H1 (cell line): ENCODE measurements at regions not wholly inside any gene's neighbourhood (a gene's known extent, or its start where the extent isn't known, plus 50 kb on each side); places are given as distances from the start of the nearest gene placed in this dataset.

Source experiments
- CTCF ChIA-PET: fragments of 300-600 bp; sonication (Branson Sonifier 250); formaldehyde crosslinking; loops from one replicate; lab custom pipeline; 2021; ENCODE audit not compliant: partially characterized antibody; lab: Charles Lee
- POLR2A ChIA-PET: fragments of 300-600 bp; sonication (Branson Sonifier 250); formaldehyde crosslinking; loops from one replicate; lab custom pipeline; 2021; ENCODE audit warnings: inconsistent platforms; ENCODE audit not compliant: partially characterized antibody; lab: Charles Lee
- DNase-seq, 2 experiments: peaks; one replicate each; pipeline versions ENCODE4 v3.0.0 to v3.0.0-alpha.2; 2010 to 2022; ENCODE audit warnings: low spot score in 2 of 2, low read depth in 1 of 2, mixed read lengths in 1 of 2
- FAIRE-seq: peaks from 2 replicates; lab custom pipeline; 2011; peaks lifted over from hg19 to GRCh38; lab: Jason Lieb, UNC
- H2AFZ ChIP-seq: 2 replicates; pipeline ENCODE4 v1.8.1; 2012; ENCODE audit warnings: low read length, inconsistent platforms
- H2AK5ac ChIP-seq: 2 replicates; pipeline ENCODE4 v1.6.1; 2013; ENCODE audit warnings: low read depth, low read length
- H2BK120ac ChIP-seq: replicated peaks from 2 replicates; pipeline ENCODE3; 2013; ENCODE audit warnings: low read depth, low read length, inconsistent platforms
- H2BK12ac ChIP-seq: 2 replicates; pipeline ENCODE4 v1.6.1; 2013; ENCODE audit warnings: low read depth, low read length
- H2BK15ac ChIP-seq: 2 replicates; pipeline ENCODE4 v1.6.1; 2013; ENCODE audit warnings: low read length
- H2BK20ac ChIP-seq: 2 replicates; pipeline ENCODE4 v1.6.1; 2013; ENCODE audit warnings: low read length
- H2BK5ac ChIP-seq: 2 replicates; pipeline ENCODE4 v1.6.1; 2013; ENCODE audit warnings: low read depth, low read length
- H3K14ac ChIP-seq: 2 replicates; pipeline ENCODE4 v1.6.1; 2013; ENCODE audit warnings: inconsistent platforms; ENCODE audit not compliant: insufficient read length
- H3K18ac ChIP-seq: 2 replicates; pipeline ENCODE4 v1.6.1; 2013; ENCODE audit warnings: low read length; ENCODE audit errors: extremely low read depth
- H3K23ac ChIP-seq: 2 replicates; pipeline ENCODE4 v1.6.1; 2013; ENCODE audit warnings: inconsistent platforms; ENCODE audit not compliant: insufficient read length
- H3K23me2 ChIP-seq: 2 replicates; pipeline ENCODE4 v1.6.1; 2013; ENCODE audit warnings: low read depth, low read length
- H3K27ac ChIP-seq: 2 replicates; pipeline ENCODE4 v1.6.1; 2011; ENCODE audit warnings: low read depth, low read length, inconsistent platforms
- H3K27me3 ChIP-seq, 4 experiments: replicated peaks in 1 of 4; 1 replicate in 1 of 4; 2 replicates in 3 of 4; pipeline versions ENCODE4 v1.6.1 to v1.8.1; 2011 to 2013; ENCODE audit warnings: low read length in 3 of 4, mild to moderate bottlenecking in 3 of 4, inconsistent platforms in 2 of 4, mixed read lengths in 2 of 4, moderate library complexity in 1 of 4; ENCODE audit not compliant: control insufficient read depth in 3 of 4, insufficient read depth in 3 of 4; ENCODE audit errors: extremely low read depth in 1 of 4
- H3K36me3 ChIP-seq, 4 experiments: 2 replicates each; pipeline versions ENCODE4 v1.6.1 to v1.8.1; 2011 to 2013; ENCODE audit warnings: mild to moderate bottlenecking in 4 of 4, low read length in 3 of 4, moderate library complexity in 2 of 4, control low read depth in 1 of 4, inconsistent platforms in 1 of 4; ENCODE audit not compliant: insufficient read depth in 4 of 4, control insufficient read depth in 2 of 4
- H3K4ac ChIP-seq: replicated peaks from 2 replicates; pipeline ENCODE3; 2013; ENCODE audit warnings: low read length, low read depth, mixed read lengths, inconsistent platforms; ENCODE audit not compliant: insufficient read length
- H3K4me1 ChIP-seq, 4 experiments: replicated peaks in 1 of 4; 1 replicate in 1 of 4; 2 replicates in 3 of 4; pipeline versions ENCODE4 v1.6.1 to v1.8.1; 2011 to 2013; ENCODE audit warnings: low read length in 3 of 4, inconsistent platforms in 2 of 4, mixed read lengths in 1 of 4; ENCODE audit not compliant: insufficient read depth in 4 of 4, control insufficient read depth in 3 of 4
- H3K4me2 ChIP-seq, 2 experiments: 2 replicates each; pipeline versions ENCODE4 v1.6.1 to v1.8.1; 2011 to 2013; ENCODE audit warnings: low read depth in 2 of 2, low read length in 2 of 2, control low read depth in 1 of 2, inconsistent platforms in 1 of 2, mild to moderate bottlenecking in 1 of 2; ENCODE audit not compliant: insufficient read depth in 1 of 2
- H3K4me3 ChIP-seq, 4 experiments: fragments of 200-600, 300-600 bp in 1 of 4; sonication (generic), shearing (Covaris generic), sonication (Bioruptor Twin) in 1 of 4; 2 replicates each; pipeline versions ENCODE4 v1.5.1 to v1.8.1; 2011 to 2016; ENCODE audit warnings: low read length in 4 of 4, low read depth in 3 of 4, control low read depth in 2 of 4, inconsistent platforms in 2 of 4, mild to moderate bottlenecking in 2 of 4, mixed read lengths in 1 of 4, moderate library complexity in 1 of 4; ENCODE audit not compliant: insufficient read depth in 2 of 4; ENCODE audit errors: extremely low read depth in 1 of 4
- H3K56ac ChIP-seq: replicated peaks from 2 replicates; pipeline ENCODE3; 2013; ENCODE audit warnings: low read depth, mild to moderate bottlenecking, mixed read lengths, low read length, inconsistent platforms; ENCODE audit not compliant: insufficient read length
- H3K79me1 ChIP-seq: 2 replicates; pipeline ENCODE4 v1.6.1; 2013; ENCODE audit warnings: low read depth, low read length, control low read depth
- H3K79me2 ChIP-seq, 2 experiments: 2 replicates each; pipeline versions ENCODE4 v1.6.1 to v1.8.1; 2012 to 2013; ENCODE audit warnings: low read length in 2 of 2, mild to moderate bottlenecking in 2 of 2, inconsistent platforms in 1 of 2; ENCODE audit not compliant: insufficient read depth in 2 of 2, control insufficient read depth in 1 of 2
- H3K9ac ChIP-seq, 4 experiments: replicated peaks in 1 of 4; 1 replicate in 1 of 4; 2 replicates in 3 of 4; pipeline versions ENCODE4 v1.6.1 to v1.8.1; 2011 to 2013; ENCODE audit warnings: low read depth in 3 of 4, low read length in 3 of 4, control low read depth in 2 of 4, mild to moderate bottlenecking in 2 of 4, moderate library complexity in 2 of 4, inconsistent platforms in 1 of 4; ENCODE audit errors: extremely low read depth in 1 of 4
- H3K9me3 ChIP-seq, 2 experiments: 2 replicates each; pipeline versions ENCODE4 v1.6.1 to v1.8.1; 2012 to 2013; ENCODE audit warnings: mild to moderate bottlenecking in 2 of 2, moderate library complexity in 2 of 2, control low read depth in 1 of 2, inconsistent platforms in 1 of 2, low read depth in 1 of 2, low read length in 1 of 2, mixed read lengths in 1 of 2; ENCODE audit not compliant: insufficient read depth in 2 of 2
- H4K20me1 ChIP-seq, 2 experiments: replicated peaks in 1 of 2; 2 replicates each; pipeline versions ENCODE3 to v1.8.1; 2011 to 2013; ENCODE audit warnings: inconsistent platforms in 2 of 2, low read length in 2 of 2, mild to moderate bottlenecking in 1 of 2; ENCODE audit not compliant: insufficient read depth in 2 of 2, control insufficient read depth in 1 of 2
- H4K5ac ChIP-seq: 2 replicates; pipeline ENCODE4 v1.6.1; 2013; ENCODE audit warnings: low read length, low read depth, mixed read lengths, inconsistent platforms; ENCODE audit not compliant: insufficient read length
- H4K8ac ChIP-seq: 2 replicates; pipeline ENCODE4 v1.8.0; 2013; ENCODE audit warnings: mild to moderate bottlenecking, moderate library complexity, low read length, inconsistent platforms; ENCODE audit not compliant: insufficient read depth; ENCODE audit errors: extremely low read depth
- H4K91ac ChIP-seq: replicated peaks from 2 replicates; pipeline ENCODE3; 2013; ENCODE audit warnings: low read length, mixed read lengths, inconsistent platforms; ENCODE audit not compliant: insufficient read length
- ASH2L ChIP-seq: fragments of 200-600, 300-600 bp; sonication (generic); IDR thresholded peaks from one replicate; pipeline ENCODE4 v1.7.1; 2017; ENCODE audit warnings: low read length
- BACH1 ChIP-seq: IDR thresholded peaks from 2 replicates; pipeline ENCODE4 v1.6.1; 2012; ENCODE audit warnings: low read length, improper control_type of control experiment
- CBX5 ChIP-seq: fragments of 300-800, 300-1000 bp; sonication (generic); IDR thresholded peaks from 2 replicates; pipeline ENCODE4 v1.7.1; 2016; ENCODE audit warnings: antibody characterized with exemption, low read length, low read depth
- CREB1 ChIP-seq: IDR thresholded peaks from 2 replicates; pipeline ENCODE4 v1.6.1; 2012; ENCODE audit warnings: inconsistent platforms
- EP300 ChIP-seq, 2 experiments: IDR thresholded peaks; 1 replicate in 1 of 2; 2 replicates in 1 of 2; pipeline ENCODE4 v1.6.1; 2011 to 2012; ENCODE audit warnings: low read depth in 2 of 2, low read length in 2 of 2, mild to moderate bottlenecking in 2 of 2, borderline replicate concordance in 1 of 2, inconsistent platforms in 1 of 2, moderate library complexity in 1 of 2
- EZH2 ChIP-seq: fragments of 200-600 bp; sonication (generic); IDR thresholded peaks from 2 replicates; pipeline ENCODE4 v1.7.1; 2012; ENCODE audit warnings: low read depth, mild to moderate bottlenecking, moderate library complexity, low read length, inconsistent platforms; ENCODE audit not compliant: severe bottlenecking
- MAFK ChIP-seq: IDR thresholded peaks from 2 replicates; pipeline ENCODE4 v1.6.1; 2012; ENCODE audit warnings: low read depth, mild to moderate bottlenecking, improper control_type of control experiment, low read length
- POLR2AphosphoS5 ChIP-seq: IDR thresholded peaks from 2 replicates; pipeline ENCODE4 v1.6.1; 2011; ENCODE audit warnings: low read depth, low read length
- RBBP5 ChIP-seq: IDR thresholded peaks from 2 replicates; pipeline ENCODE4 v1.7.1; 2012; ENCODE audit warnings: low read depth, mild to moderate bottlenecking, inconsistent platforms, low read length, moderate library complexity, borderline replicate concordance
- RFX5 ChIP-seq: IDR thresholded peaks from 2 replicates; pipeline ENCODE4 v1.6.1; 2011; ENCODE audit warnings: low read depth, low read length, improper control_type of control experiment, borderline replicate concordance
- RNF2 ChIP-seq: fragments of 200-900, 300-1000 bp; sonication (generic); IDR thresholded peaks from 2 replicates; pipeline ENCODE4 v1.7.1; 2016; ENCODE audit warnings: borderline replicate concordance, low read depth, mild to moderate bottlenecking, antibody characterized with exemption, low read length; ENCODE audit not compliant: poor library complexity, severe bottlenecking; ENCODE audit errors: missing control alignments
- SIN3A ChIP-seq, 2 experiments: IDR thresholded peaks in 1 of 2; conservative IDR thresholded peaks in 1 of 2; 2 replicates each; pipeline ENCODE4 v1.6.1; 2011 to 2012; ENCODE audit warnings: low read length in 2 of 2, improper control_type of control experiment in 1 of 2, low read depth in 1 of 2, mild to moderate bottlenecking in 1 of 2
- SIRT6 ChIP-seq: IDR thresholded peaks from one replicate; pipeline ENCODE4 v1.7.1; 2012; ENCODE audit warnings: low read length, inconsistent platforms
- YY1 ChIP-seq: IDR thresholded peaks from 2 replicates; pipeline ENCODE4 v1.6.1; 2011; ENCODE audit warnings: low read depth, mild to moderate bottlenecking, low read length
- WGBS, 2 experiments: shearing (Covaris generic) in 1 of 2; methylation state at CpG; one replicate each; pipeline versions ENCODE4 v1.1.6 to v1.1.7; 2013 to 2015; ENCODE audit warnings: low lambda C conversion rate in 2 of 2, mixed read lengths in 2 of 2, inconsistent platforms in 1 of 2, low coverage in 1 of 2, missing lambda C conversion rate in 1 of 2; ENCODE audit not compliant: insufficient replicate concordance in 2 of 2, insufficient coverage in 1 of 2, insufficient read length in 1 of 2; ENCODE audit errors: extremely low coverage in 1 of 2, missing lambda C conversion rate in 1 of 2; 5-methylcytosine and 5-hydroxymethylcytosine counted together

- no peak overlapping the region for H4K8ac ChIP-seq
- H4K91ac ChIP-seq: no peak overlapping the region
- no peak overlapping the region for H3K4me2 ChIP-seq
- no peaks in the 10 kb centered on the region for H4K20me1 ChIP-seq
- no peak overlapping the region for H3K14ac ChIP-seq
- no peak overlapping the region for H2BK15ac ChIP-seq
- H3K27ac ChIP-seq: no peak overlapping the region
- no peak overlapping the region for H2BK20ac ChIP-seq
- WGBS, 2 experiments: 96% methylated on average over 4 of the region's 4 CpGs; no CpG with 5 or more reads in 1 of the 2 experiments
- H3K4me3 ChIP-seq: no peak overlapping the region
- DNase-seq: no peak
- POLR2A ChIA-PET: no interaction called here
- no peak overlapping the region for H2BK5ac ChIP-seq
- H3K4me1 ChIP-seq: no peaks in the 10 kb centered on the region
- no peak overlapping the region for H2AFZ ChIP-seq
- CTCF ChIA-PET: interaction anchor here (0.8 kb wide), 1 partner anchor 69 kb away, joined by 3 read pairs; no protein-coding TSS in a partner anchor
- H3K36me3 ChIP-seq: no peaks in the 10 kb centered on the region
- H2BK12ac ChIP-seq: no peak overlapping the region
- no peak for FAIRE-seq
- no peaks in the 10 kb centered on the region for H3K23me2 ChIP-seq
- peaks cover 0 to 1% (median 0%) of the 10 kb centered on the region in 4 experiments; a peak in 1 of 7 replicates for H3K27me3 ChIP-seq
- H3K56ac ChIP-seq: no peak overlapping the region
- no peak overlapping the region for H3K9ac ChIP-seq
- H3K4ac ChIP-seq: no peak overlapping the region
- H2BK120ac ChIP-seq: no peak overlapping the region
- no peaks in the 10 kb centered on the region for H3K79me2 ChIP-seq
- no peak overlapping the region for H3K23ac ChIP-seq
- H3K18ac ChIP-seq: no peak overlapping the region
- peaks cover 4 to 22% of the 10 kb centered on the region in 2 experiments; a peak in 2 of 4 replicates for H3K9me3 ChIP-seq
- H2AK5ac ChIP-seq: no peak overlapping the region
- no peaks in the 10 kb centered on the region for H3K79me1 ChIP-seq
- no peak overlapping the region for H4K5ac ChIP-seq
- TF ChIP-seq MAFK (no peak), YY1 (no peak), EZH2 (no peak), RFX5 (no peak), RBBP5 (no peak), EP300 (IDR thresholded peaks at IDR 0.05; ENCODE audit: borderline replicate concordance in 1 of 2, low read depth in 2 of 2, low read length in 2 of 2) (no peak), ASH2L (no peak), RNF2 (no peak), SIRT6 (no peak), BACH1 (no peak), CREB1 (no peak), SIN3A (conservative IDR thresholded peaks at IDR 0.05 in 1 of 2, IDR thresholded peaks at IDR 0.05 in 1 of 2; ENCODE audit: low read depth in 1 of 2, low read length in 2 of 2) (no peak), CBX5 (no peak), POLR2AphosphoS5 (no peak)
These were observed 79.6 kb upstream of the OR5AK2 start for GRCh38 chr11:56909080-56909479.
